ENCODE measurements at regions not wholly inside any gene's neighbourhood (a gene's known extent, or its start where the extent isn't known, plus 50 kb on each side); places are given as distances from the start of the nearest gene placed in this dataset.

- TF ChIP-seq EP300 (IDR thresholded peaks at IDR 0.05) (no peak), CTCF (IDR thresholded peaks at IDR 0.05) (no peak)
Measured at GRCh38 chr2:41026613-41027012, 574.7 kb upstream of the SLC8A1 start.

Data from sigmoid colon (tissue), 4 donors.